NB4 (cell line): ENCODE measurements at regions not wholly inside any gene's neighbourhood (a gene's known extent, or its start where the extent isn't known, plus 50 kb on each side); places are given as distances from the start of the nearest gene placed in this dataset.

Source experiments
- POLR2A ChIP-seq: IDR thresholded peaks from 2 replicates; pipeline ENCODE4 v1.6.1; 2011; ENCODE audit warnings: mild to moderate bottlenecking; ENCODE audit not compliant: insufficient read length; ENCODE audit errors: extremely low read depth
- TF ChIP-seq, protein P1 (sequence below): IDR thresholded peaks from one replicate; pipeline ENCODE4 v1.5.1; 2012; ENCODE audit warnings: low read depth, low read length

DNA sequence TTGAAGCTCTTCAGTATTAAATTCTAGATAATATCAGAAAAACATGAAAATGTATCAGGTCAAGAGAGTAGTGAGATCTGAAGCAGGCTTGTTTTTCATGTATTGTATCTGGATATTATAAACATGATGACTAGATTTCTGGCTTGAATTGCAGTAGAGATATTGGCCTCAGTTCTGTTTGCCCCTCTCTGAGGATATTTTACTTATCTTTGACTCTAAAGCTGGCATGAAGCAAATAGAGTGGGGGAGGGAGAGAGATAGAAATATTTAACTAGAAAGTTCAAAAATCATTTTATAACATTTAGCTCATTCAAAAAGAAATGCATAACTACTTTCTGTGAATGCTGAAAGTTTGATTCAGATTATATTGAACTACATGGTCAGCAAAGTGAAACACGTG is 929.7 kb upstream of the KCND2 start:
- TF ChIP-seq, protein P1, sequence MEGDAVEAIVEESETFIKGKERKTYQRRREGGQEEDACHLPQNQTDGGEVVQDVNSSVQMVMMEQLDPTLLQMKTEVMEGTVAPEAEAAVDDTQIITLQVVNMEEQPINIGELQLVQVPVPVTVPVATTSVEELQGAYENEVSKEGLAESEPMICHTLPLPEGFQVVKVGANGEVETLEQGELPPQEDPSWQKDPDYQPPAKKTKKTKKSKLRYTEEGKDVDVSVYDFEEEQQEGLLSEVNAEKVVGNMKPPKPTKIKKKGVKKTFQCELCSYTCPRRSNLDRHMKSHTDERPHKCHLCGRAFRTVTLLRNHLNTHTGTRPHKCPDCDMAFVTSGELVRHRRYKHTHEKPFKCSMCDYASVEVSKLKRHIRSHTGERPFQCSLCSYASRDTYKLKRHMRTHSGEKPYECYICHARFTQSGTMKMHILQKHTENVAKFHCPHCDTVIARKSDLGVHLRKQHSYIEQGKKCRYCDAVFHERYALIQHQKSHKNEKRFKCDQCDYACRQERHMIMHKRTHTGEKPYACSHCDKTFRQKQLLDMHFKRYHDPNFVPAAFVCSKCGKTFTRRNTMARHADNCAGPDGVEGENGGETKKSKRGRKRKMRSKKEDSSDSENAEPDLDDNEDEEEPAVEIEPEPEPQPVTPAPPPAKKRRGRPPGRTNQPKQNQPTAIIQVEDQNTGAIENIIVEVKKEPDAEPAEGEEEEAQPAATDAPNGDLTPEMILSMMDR = no peak
- TF ChIP-seq POLR2A = no peak
